ENCODE measurements at regions not wholly inside any gene's neighbourhood (a gene's known extent, or its start where the extent isn't known, plus 50 kb on each side); places are given as distances from the start of the nearest gene placed in this dataset.

- Histone ChIP-seq H3K9me3 (ENCODE audit: insufficient read depth, low read length, severe bottlenecking) (no peaks in the 10 kb centered on the region), H4K20me1 (ENCODE audit: insufficient read depth, low read length) (no peaks in the 10 kb centered on the region), H3K4me2 (ENCODE audit: insufficient read depth, low read length) (no peak overlapping the region), H3K36me3 (ENCODE audit: insufficient read depth, low read length) (no peaks in the 10 kb centered on the region), H3K4me3 (ENCODE audit: low read depth in 1 of 2, low read length in 2 of 2) (no peak overlapping the region), H3K27me3 (ENCODE audit: insufficient read depth, low read length, poor library complexity) (no peaks in the 10 kb centered on the region), H3K27ac (ENCODE audit: low read length) (no peak overlapping the region), H2AFZ (ENCODE audit: low read depth, low read length) (no peak overlapping the region), H3K9ac (ENCODE audit: low read depth, low read length) (no peak overlapping the region), H3K4me1 (ENCODE audit: insufficient read depth, low read length) (no peaks in the 10 kb centered on the region), H3K79me2 (ENCODE audit: insufficient read depth, low read length) (no peaks in the 10 kb centered on the region)
- TF ChIP-seq EZH2 (IDR thresholded peaks at IDR 0.05; ENCODE audit: borderline replicate concordance, low read depth, low read length, severe bottlenecking) (no peak), CTCF (IDR thresholded peaks at IDR 0.05; ENCODE audit: borderline replicate concordance, extremely low read depth, low read length, poor library complexity, severe bottlenecking) (no peak)
- no peak for ATAC-seq (ENCODE audit: insufficient read depth, low read depth)
- DNase-seq: no peak
Observed at GRCh38 chr11:28442131-28442530, 333.9 kb downstream of the METTL15 start.

- DNase-seq (no peak), ATAC-seq (ENCODE audit: insufficient read depth, low read depth) (no peak)
- H3K79me2 ChIP-seq (ENCODE audit: insufficient read depth, low read length): no peaks in the 10 kb centered on the region
- no peak for TF ChIP-seq CTCF (IDR thresholded peaks at IDR 0.05; ENCODE audit: borderline replicate concordance, extremely low read depth, low read length, poor library complexity, severe bottlenecking)
- no peak for TF ChIP-seq EZH2 (IDR thresholded peaks at IDR 0.05; ENCODE audit: borderline replicate concordance, low read depth, low read length, severe bottlenecking)
- H3K36me3 ChIP-seq (ENCODE audit: insufficient read depth, low read length): no peaks in the 10 kb centered on the region
- no peak overlapping the region for H3K4me2 ChIP-seq (ENCODE audit: insufficient read depth, low read length)
- H3K27ac ChIP-seq (ENCODE audit: low read length): no peak overlapping the region
- H2AFZ ChIP-seq (ENCODE audit: low read depth, low read length): no peak overlapping the region
- no peak overlapping the region for H3K9ac ChIP-seq (ENCODE audit: low read depth, low read length)
- no peaks in the 10 kb centered on the region for H4K20me1 ChIP-seq (ENCODE audit: insufficient read depth, low read length)
- no peaks in the 10 kb centered on the region for H3K27me3 ChIP-seq (ENCODE audit: insufficient read depth, low read length, poor library complexity)
- no peaks in the 10 kb centered on the region for H3K9me3 ChIP-seq (ENCODE audit: insufficient read depth, low read length, severe bottlenecking)
- no peak overlapping the region for H3K4me3 ChIP-seq (ENCODE audit: low read depth in 1 of 2, low read length in 2 of 2)
- no peaks in the 10 kb centered on the region for H3K4me1 ChIP-seq (ENCODE audit: insufficient read depth, low read length)
Observed at GRCh38 chr11:28439403-28439802, 331.2 kb downstream of the METTL15 start.

- Histone ChIP-seq H3K4me1 (ENCODE audit: insufficient read depth, low read length) (no peaks in the 10 kb centered on the region), H3K27me3 (ENCODE audit: insufficient read depth, low read length, poor library complexity) (no peaks in the 10 kb centered on the region), H2AFZ (ENCODE audit: low read depth, low read length) (no peak overlapping the region), H3K27ac (ENCODE audit: low read length) (no peak overlapping the region), H3K36me3 (ENCODE audit: insufficient read depth, low read length) (no peaks in the 10 kb centered on the region), H4K20me1 (ENCODE audit: insufficient read depth, low read length) (no peaks in the 10 kb centered on the region), H3K4me3 (ENCODE audit: low read depth in 1 of 2, low read length in 2 of 2) (no peak overlapping the region), H3K79me2 (ENCODE audit: insufficient read depth, low read length) (no peaks in the 10 kb centered on the region), H3K4me2 (ENCODE audit: insufficient read depth, low read length) (no peak overlapping the region), H3K9ac (ENCODE audit: low read depth, low read length) (no peak overlapping the region), H3K9me3 (ENCODE audit: insufficient read depth, low read length, severe bottlenecking) (peaks cover 2% of the 10 kb centered on the region)
- no peak for DNase-seq
- TF ChIP-seq EZH2 (IDR thresholded peaks at IDR 0.05; ENCODE audit: borderline replicate concordance, low read depth, low read length, severe bottlenecking) (no peak), CTCF (IDR thresholded peaks at IDR 0.05; ENCODE audit: borderline replicate concordance, extremely low read depth, low read length, poor library complexity, severe bottlenecking) (no peak)
- ATAC-seq (ENCODE audit: insufficient read depth, low read depth): no peak
Observed at GRCh38 chr11:28420099-28420498, 311.9 kb downstream of the METTL15 start.

Measured in DND-41 (cell line).